GM23338 (cell line): ENCODE measurements at regions not wholly inside any gene's neighbourhood (a gene's known extent, or its start where the extent isn't known, plus 50 kb on each side); places are given as distances from the start of the nearest gene placed in this dataset.

ENCODE experiments used
- ATAC-seq: fragments of 200-7000 bp; cut with Tn5 transposase; 3 replicates; pipeline ENCODE4 v1.9.1; 2020
- DNase-seq: peaks from one replicate; pipeline ENCODE4 v3.0.0-alpha.2; 2015; ENCODE audit warnings: low spot score
- H2AFZ ChIP-seq: fragments of 200-600 bp; sonication (generic); 2 replicates; pipeline ENCODE4 v1.8.0; 2016; ENCODE audit warnings: antibody characterized with exemption, mild to moderate bottlenecking, moderate library complexity
- H3F3A ChIP-seq: fragments of 200-600 bp; sonication (generic); replicated peaks from 2 replicates; pipeline ENCODE4 v1.8.0; 2017; ENCODE audit warnings: antibody characterized with exemption, mixed run types, low read depth
- H3K27ac ChIP-seq: fragments of 200-600 bp; sonication (generic); 2 replicates; pipeline ENCODE4 v1.6.1; 2016; ENCODE audit warnings: low read depth
- H3K27me3 ChIP-seq: fragments of 200-600 bp; sonication (generic); 2 replicates; pipeline ENCODE4 v1.8.0; 2016; ENCODE audit warnings: mild to moderate bottlenecking, mixed run types, moderate library complexity; ENCODE audit not compliant: insufficient read depth
- H3K36me3 ChIP-seq: fragments of 200-600 bp; sonication (generic); 2 replicates; pipeline ENCODE4 v1.8.0; 2016; ENCODE audit warnings: mild to moderate bottlenecking; ENCODE audit not compliant: insufficient read depth
- H3K4me1 ChIP-seq: fragments of 200-600 bp; sonication (generic); 2 replicates; pipeline ENCODE4 v1.8.0; 2016; ENCODE audit warnings: mild to moderate bottlenecking, moderate library complexity; ENCODE audit not compliant: insufficient read depth
- H3K4me2 ChIP-seq: fragments of 200-600 bp; sonication (generic); 2 replicates; pipeline ENCODE4 v1.7.1; 2017; ENCODE audit warnings: mixed run types
- H3K4me3 ChIP-seq: fragments of 200-600 bp; sonication (generic); 2 replicates; pipeline ENCODE4 v1.6.1; 2016; ENCODE audit warnings: mixed run types
- H3K79me2 ChIP-seq: fragments of 200-600 bp; sonication (generic); replicated peaks from 2 replicates; pipeline ENCODE4 v1.8.0; 2017; ENCODE audit warnings: mild to moderate bottlenecking; ENCODE audit not compliant: insufficient read depth
- H3K9me2 ChIP-seq: fragments of 200-600 bp; sonication (generic); 2 replicates; pipeline ENCODE4 v1.8.0; 2017; ENCODE audit not compliant: insufficient read depth
- H4K20me1 ChIP-seq: fragments of 200-600 bp; sonication (generic); replicated peaks from 2 replicates; pipeline ENCODE4 v1.8.0; 2017; ENCODE audit warnings: mild to moderate bottlenecking; ENCODE audit not compliant: insufficient read depth
- H3K27ac Mint-ChIP-seq: 2 replicates; pipeline ENCODE4 v1.8.0; 2020; ENCODE audit warnings: inconsistent platforms, mild to moderate bottlenecking, moderate library complexity, mixed read lengths
- H3K27me3 Mint-ChIP-seq: 3 replicates; pipeline ENCODE4 v1.8.0; 2022; ENCODE audit warnings: low read depth, mild to moderate bottlenecking, moderate library complexity, mixed read lengths, inconsistent platforms; ENCODE audit not compliant: insufficient read depth, poor library complexity
- H3K36me3 Mint-ChIP-seq: 3 replicates; pipeline ENCODE4 v1.8.0; 2021; ENCODE audit warnings: low read depth, mild to moderate bottlenecking, inconsistent platforms, moderate library complexity, mixed read lengths
- H3K4me1 Mint-ChIP-seq: 3 replicates; pipeline ENCODE4 v1.8.0; 2020; ENCODE audit warnings: mild to moderate bottlenecking, inconsistent platforms, mixed read lengths
- H3K4me3 Mint-ChIP-seq: 3 replicates; pipeline ENCODE4 v1.8.0; 2021; ENCODE audit warnings: moderate library complexity, mild to moderate bottlenecking, inconsistent platforms, mixed read lengths
- H3K9me3 Mint-ChIP-seq: 3 replicates; pipeline ENCODE4 v1.8.0; 2020; ENCODE audit warnings: moderate library complexity, mild to moderate bottlenecking, inconsistent platforms, mixed read lengths
- CREB1 ChIP-seq: fragments of 250-450 bp; sonication (Bioruptor Pico); IDR thresholded peaks from 2 replicates; pipeline ENCODE4 v1.5.0; 2020; ENCODE audit warnings: low read depth, mild to moderate bottlenecking, moderate library complexity
- CTCF ChIP-seq, 2 experiments: fragments of 200-600 bp in 1 of 2; sonication (generic) in 1 of 2; conservative IDR thresholded peaks; 2 replicates each; pipeline versions ENCODE4 v1.5.1 to v1.6.1; 2016 to 2017; ENCODE audit warnings: antibody characterized with exemption in 2 of 2, low read depth in 2 of 2, mild to moderate bottlenecking in 2 of 2, moderate library complexity in 1 of 2
- ETS1 ChIP-seq: IDR thresholded peaks from 2 replicates; pipeline ENCODE4 v1.6.1; 2016; ENCODE audit warnings: antibody characterized with exemption
- EZH2 ChIP-seq: fragments of 200-600 bp; sonication (generic); IDR thresholded peaks from one replicate; pipeline ENCODE4 v1.8.0; 2017; ENCODE audit warnings: antibody characterized with exemption, mild to moderate bottlenecking, low read depth; ENCODE audit not compliant: unreplicated experiment
- EZH2phosphoT487 ChIP-seq: fragments of 200-600 bp; sonication (generic); IDR thresholded peaks from one replicate; pipeline ENCODE4 v1.8.1; 2018; ENCODE audit warnings: antibody characterized with exemption; ENCODE audit not compliant: unreplicated experiment
- JUNB ChIP-seq: IDR thresholded peaks from one replicate; pipeline ENCODE4 v1.6.1; 2016; ENCODE audit warnings: antibody characterized with exemption; ENCODE audit not compliant: unreplicated experiment
- NANOG ChIP-seq: IDR thresholded peaks from 2 replicates; pipeline ENCODE4 v1.6.1; 2016; ENCODE audit warnings: antibody characterized with exemption, borderline replicate concordance
- POLR2AphosphoS5 ChIP-seq: IDR thresholded peaks from 2 replicates; pipeline ENCODE4 v1.6.1; 2016; ENCODE audit warnings: antibody characterized with exemption, low read depth
- REST ChIP-seq: IDR thresholded peaks from one replicate; pipeline ENCODE4 v1.6.1; 2018; ENCODE audit warnings: antibody characterized with exemption; ENCODE audit not compliant: unreplicated experiment
- STAT1 ChIP-seq: IDR thresholded peaks from one replicate; pipeline ENCODE4 v1.6.1; 2016; ENCODE audit warnings: antibody characterized with exemption; ENCODE audit not compliant: unreplicated experiment
- ZNF114 ChIP-seq: fragments of 250-450 bp; sonication (Bioruptor Pico); IDR thresholded peaks from 2 replicates; pipeline ENCODE4 v1.5.0; 2020; ENCODE audit warnings: mild to moderate bottlenecking, moderate library complexity
- ZNF331 ChIP-seq: fragments of 250-450 bp; sonication (Bioruptor Pico); IDR thresholded peaks from 2 replicates; pipeline ENCODE4 v1.5.0; 2020; ENCODE audit warnings: low read depth, mild to moderate bottlenecking, moderate library complexity
- ZNF462 ChIP-seq: fragments of 250-450 bp; sonication (Bioruptor Pico); IDR thresholded peaks from 2 replicates; pipeline ENCODE4 v1.5.0; 2020; ENCODE audit warnings: mild to moderate bottlenecking, moderate library complexity

- peaks cover under 1% of the 10 kb centered on the region for H3K27me3 Mint-ChIP-seq
- Histone ChIP-seq H3K4me1 (peaks cover 39% of the 10 kb centered on the region), H3K79me2 (no peaks in the 10 kb centered on the region), H3K9me2 (no peaks in the 10 kb centered on the region), H4K20me1 (no peaks in the 10 kb centered on the region), H3K4me3 (no peak overlapping the region), H3K27ac (no peak overlapping the region), H3K27me3 (no peaks in the 10 kb centered on the region), H2AFZ (no peak overlapping the region), H3K4me2 (no peak overlapping the region), H3F3A (no peaks in the 10 kb centered on the region), H3K36me3 (no peaks in the 10 kb centered on the region)
- no peak for TF ChIP-seq STAT1
- TF ChIP-seq EZH2, result no peak
- no peak for TF ChIP-seq ZNF331 (CRISPR knock-in tag)
- no peak for TF ChIP-seq NANOG
- TF ChIP-seq CTCF (conservative IDR thresholded peaks at IDR 0.05; ENCODE audit: low read depth in 2 of 2), result no peak
- TF ChIP-seq JUNB, result no peak
- TF ChIP-seq POLR2AphosphoS5, result no peak
- no peak for TF ChIP-seq REST
- no peak for TF ChIP-seq ZNF462 (CRISPR knock-in tag)
- no peak for TF ChIP-seq EZH2phosphoT487
- no peak for TF ChIP-seq CREB1 (CRISPR knock-in tag)
- no peak for TF ChIP-seq ETS1
- TF ChIP-seq ZNF114 (CRISPR knock-in tag), result no peak
- ATAC-seq, result no peak
- H3K36me3 Mint-ChIP-seq, result no peaks in the 10 kb centered on the region
- no peak overlapping the region for H3K27ac Mint-ChIP-seq
- H3K4me1 Mint-ChIP-seq, result peaks cover 46% of the 10 kb centered on the region
- no peak overlapping the region for H3K4me3 Mint-ChIP-seq
- no peaks in the 10 kb centered on the region for H3K9me3 Mint-ChIP-seq
- no peak for DNase-seq
Observed at GRCh38 chr5:125415126-125415525, 668.7 kb upstream of the ZNF608 start.
